ENCODE measurements at regions not wholly inside any gene's neighbourhood (a gene's known extent, or its start where the extent isn't known, plus 50 kb on each side); places are given as distances from the start of the nearest gene placed in this dataset.

- no peak for TF ChIP-seq CHD7 (IDR thresholded peaks at IDR 0.05; ENCODE audit: insufficient replicate concordance, low read length)
- TF ChIP-seq SIN3A (conservative IDR thresholded peaks at IDR 0.05 in 1 of 2, IDR thresholded peaks at IDR 0.05 in 1 of 2; ENCODE audit: low read depth in 1 of 2, low read length in 2 of 2), result no peak
- TF ChIP-seq RAD21 (IDR thresholded peaks at IDR 0.05 in 1 of 2, conservative IDR thresholded peaks at IDR 0.05 in 1 of 2; ENCODE audit: low read depth in 2 of 2, low read length in 2 of 2), result no peak
- TF ChIP-seq RNF2 (IDR thresholded peaks at IDR 0.05; ENCODE audit: borderline replicate concordance, low read depth, low read length, missing control alignments, poor library complexity, severe bottlenecking), result no peak
- no peak for TF ChIP-seq CHD2 (IDR thresholded peaks at IDR 0.05; ENCODE audit: low read length)
- no peak for TF ChIP-seq JUN (IDR thresholded peaks at IDR 0.05; ENCODE audit: low read depth, low read length)
- TF ChIP-seq, protein P1, sequence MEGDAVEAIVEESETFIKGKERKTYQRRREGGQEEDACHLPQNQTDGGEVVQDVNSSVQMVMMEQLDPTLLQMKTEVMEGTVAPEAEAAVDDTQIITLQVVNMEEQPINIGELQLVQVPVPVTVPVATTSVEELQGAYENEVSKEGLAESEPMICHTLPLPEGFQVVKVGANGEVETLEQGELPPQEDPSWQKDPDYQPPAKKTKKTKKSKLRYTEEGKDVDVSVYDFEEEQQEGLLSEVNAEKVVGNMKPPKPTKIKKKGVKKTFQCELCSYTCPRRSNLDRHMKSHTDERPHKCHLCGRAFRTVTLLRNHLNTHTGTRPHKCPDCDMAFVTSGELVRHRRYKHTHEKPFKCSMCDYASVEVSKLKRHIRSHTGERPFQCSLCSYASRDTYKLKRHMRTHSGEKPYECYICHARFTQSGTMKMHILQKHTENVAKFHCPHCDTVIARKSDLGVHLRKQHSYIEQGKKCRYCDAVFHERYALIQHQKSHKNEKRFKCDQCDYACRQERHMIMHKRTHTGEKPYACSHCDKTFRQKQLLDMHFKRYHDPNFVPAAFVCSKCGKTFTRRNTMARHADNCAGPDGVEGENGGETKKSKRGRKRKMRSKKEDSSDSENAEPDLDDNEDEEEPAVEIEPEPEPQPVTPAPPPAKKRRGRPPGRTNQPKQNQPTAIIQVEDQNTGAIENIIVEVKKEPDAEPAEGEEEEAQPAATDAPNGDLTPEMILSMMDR (IDR thresholded peaks at IDR 0.05; ENCODE audit: control extremely low read depth in 1 of 3, insufficient read depth in 1 of 3, low read depth in 1 of 3, low read length in 3 of 3), result no peak
- no peak for TF ChIP-seq KDM4A (IDR thresholded peaks at IDR 0.05; ENCODE audit: low read depth, low read length, severe bottlenecking)
Measured at GRCh38 chr15:45918839-45919238, 284.0 kb downstream of the SQOR start (continued).

All from H1 (cell line).